ENCODE measurements at regions not wholly inside any gene's neighbourhood (a gene's known extent, or its start where the extent isn't known, plus 50 kb on each side); places are given as distances from the start of the nearest gene placed in this dataset.

DNA sequence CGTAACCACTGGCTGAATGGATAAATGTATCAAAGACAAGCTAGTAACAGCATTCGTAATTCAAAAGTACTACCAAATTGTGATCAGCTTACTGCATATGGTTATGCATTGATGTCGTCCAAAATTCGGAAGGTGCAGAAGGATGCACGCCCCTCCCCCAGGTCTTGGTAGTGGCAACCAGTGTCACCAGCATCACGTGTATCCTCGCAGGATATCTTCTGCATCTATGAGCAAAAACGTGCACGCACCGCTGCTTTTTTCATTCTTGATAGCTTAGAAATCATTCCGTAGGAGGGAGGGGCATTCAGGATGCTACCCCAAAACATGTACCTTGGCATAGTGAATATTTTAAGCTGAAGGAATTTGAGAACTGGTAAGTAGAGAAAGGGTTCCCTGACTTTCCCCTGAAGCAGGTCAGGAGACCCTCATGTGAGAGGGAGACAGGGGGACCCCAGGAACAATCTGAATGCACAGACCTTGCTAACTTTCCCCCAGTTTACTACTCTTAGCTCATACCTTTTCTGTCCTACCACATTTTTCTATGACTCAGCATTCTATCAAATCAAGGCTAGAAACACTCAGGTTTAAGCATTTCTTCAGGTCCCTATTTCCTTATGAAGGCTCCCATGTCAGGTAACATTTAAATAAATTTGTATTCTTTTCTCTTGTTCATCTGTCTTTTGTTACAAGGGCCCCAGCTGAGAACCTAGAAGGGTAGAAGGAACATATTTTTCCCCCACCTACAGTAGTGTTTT is 61.2 kb upstream of the TM9SF2 start:
- H3K27me3 Mint-ChIP-seq = no peaks in the 10 kb centered on the region
- Histone ChIP-seq H3K79me2 (ENCODE audit: control insufficient read depth, insufficient read depth, low read length) (no peaks in the 10 kb centered on the region), H3K4me3 (ENCODE audit: control extremely low read depth in 1 of 5, extremely low read depth in 1 of 5, insufficient read depth in 1 of 5, low read depth in 2 of 5, low read length in 4 of 5) (no peak overlapping the region), H3K9ac (ENCODE audit: low read length) (no peak overlapping the region), H3K27ac (ENCODE audit: low read length in 2 of 2) (no peak overlapping the region), H2AFZ (ENCODE audit: insufficient read depth, low read depth, low read length, poor library complexity, severe bottlenecking) (no peak overlapping the region), H3K27me3 (replicated peaks in 1 of 4; ENCODE audit: control extremely low read depth in 1 of 4, control insufficient read depth in 3 of 4, insufficient read depth in 4 of 4, low read length in 3 of 4) (no peaks in the 10 kb centered on the region), H3K36me3 (replicated peaks in 1 of 2; ENCODE audit: control extremely low read depth in 1 of 2, control insufficient read depth in 1 of 2, extremely low read depth in 1 of 2, insufficient read depth in 2 of 2, low read length in 1 of 2) (no peaks in the 10 kb centered on the region), H3K4me2 (replicated peaks; ENCODE audit: low read depth, low read length, poor library complexity, severe bottlenecking) (no peak overlapping the region), H4K20me1 (ENCODE audit: control insufficient read depth, insufficient read depth, low read length, poor library complexity, severe bottlenecking) (no peaks in the 10 kb centered on the region), H3K4me1 (ENCODE audit: control insufficient read depth in 2 of 2, insufficient read depth in 2 of 2, low read length in 2 of 2) (peaks cover 24 to 38% of the 10 kb centered on the region in 2 donors), H3K9me3 (ENCODE audit: control extremely low read depth in 1 of 3, control insufficient read depth in 2 of 3, insufficient read depth in 1 of 3, low read length in 2 of 3) (no peaks in the 10 kb centered on the region)
- TF ChIP-seq, protein P1, sequence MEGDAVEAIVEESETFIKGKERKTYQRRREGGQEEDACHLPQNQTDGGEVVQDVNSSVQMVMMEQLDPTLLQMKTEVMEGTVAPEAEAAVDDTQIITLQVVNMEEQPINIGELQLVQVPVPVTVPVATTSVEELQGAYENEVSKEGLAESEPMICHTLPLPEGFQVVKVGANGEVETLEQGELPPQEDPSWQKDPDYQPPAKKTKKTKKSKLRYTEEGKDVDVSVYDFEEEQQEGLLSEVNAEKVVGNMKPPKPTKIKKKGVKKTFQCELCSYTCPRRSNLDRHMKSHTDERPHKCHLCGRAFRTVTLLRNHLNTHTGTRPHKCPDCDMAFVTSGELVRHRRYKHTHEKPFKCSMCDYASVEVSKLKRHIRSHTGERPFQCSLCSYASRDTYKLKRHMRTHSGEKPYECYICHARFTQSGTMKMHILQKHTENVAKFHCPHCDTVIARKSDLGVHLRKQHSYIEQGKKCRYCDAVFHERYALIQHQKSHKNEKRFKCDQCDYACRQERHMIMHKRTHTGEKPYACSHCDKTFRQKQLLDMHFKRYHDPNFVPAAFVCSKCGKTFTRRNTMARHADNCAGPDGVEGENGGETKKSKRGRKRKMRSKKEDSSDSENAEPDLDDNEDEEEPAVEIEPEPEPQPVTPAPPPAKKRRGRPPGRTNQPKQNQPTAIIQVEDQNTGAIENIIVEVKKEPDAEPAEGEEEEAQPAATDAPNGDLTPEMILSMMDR (IDR thresholded peaks at IDR 0.05) = no peak
- no peak for TF ChIP-seq EZH2 (IDR thresholded peaks at IDR 0.05; ENCODE audit: borderline replicate concordance, insufficient read depth, low read depth, low read length, poor library complexity, severe bottlenecking)
- 77% methylated on average over 10 of the region's 11 CpGs for WGBS (ENCODE audit: insufficient coverage)
- no peak for DNase-seq
- intact Hi-C loops (cut with micrococcal nuclease) = loop anchor here (5.0 to 10.0 kb wide), 5 partner anchors 102 to 535 kb away; partner anchors contain the start of genes GPR183 and ZIC5
- ATAC-seq (ENCODE audit: low read depth) = no peak
- CTCF ChIA-PET = interaction anchor here (0.9 to 12.1 kb wide), 16 partner anchors 30 to 1075 kb away, joined by 3 to 545 read pairs (median 4); no protein-coding TSS in a partner anchor
- H3K4me1 Mint-ChIP-seq = peaks cover 35% of the 10 kb centered on the region
- H3K9me3 Mint-ChIP-seq (ENCODE audit: insufficient read depth) = no peaks in the 10 kb centered on the region
- H3K27ac Mint-ChIP-seq = peak overlapping the region; percentile 7
- no peak overlapping the region for H3K4me3 Mint-ChIP-seq
- POLR2A ChIA-PET = no interaction called here

DNA sequence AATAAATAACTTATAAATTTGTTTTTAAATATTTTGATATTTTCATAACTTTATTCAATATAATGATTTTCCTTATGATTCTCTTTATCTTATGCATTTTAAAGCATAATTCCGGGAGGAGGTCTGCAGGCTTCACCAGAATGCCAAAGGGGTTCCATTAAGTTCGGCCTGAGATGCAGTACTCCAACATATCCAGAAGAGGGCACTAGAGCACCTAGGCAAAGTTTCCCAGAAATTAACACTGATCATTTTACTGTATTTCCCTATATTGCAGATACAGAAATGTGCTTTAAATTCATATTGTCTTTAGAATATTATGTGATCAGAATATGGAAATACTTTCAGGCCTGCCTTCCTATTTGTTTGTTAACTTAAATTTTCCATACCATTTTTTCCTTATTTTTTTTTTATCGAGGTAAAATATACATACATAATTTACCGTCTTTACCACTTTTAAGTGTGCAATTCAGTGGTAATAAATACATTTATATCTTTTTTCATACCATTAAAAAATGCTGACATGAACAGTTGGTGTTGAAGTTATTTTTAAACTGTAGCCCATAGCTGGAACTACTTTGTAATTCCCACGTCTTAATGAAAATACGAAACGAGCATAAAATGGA is 58.9 kb upstream of the TM9SF2 start:
- CTCF ChIA-PET = interaction anchor here (0.7 to 12.1 kb wide), 24 partner anchors 19 to 1073 kb away, joined by 3 to 545 read pairs (median 5); no protein-coding TSS in a partner anchor
- H2AFZ ChIP-seq (ENCODE audit: insufficient read depth, low read depth, low read length, poor library complexity, severe bottlenecking) = no peak overlapping the region
- H3K4me3 ChIP-seq (ENCODE audit: control extremely low read depth in 1 of 5, extremely low read depth in 1 of 5, insufficient read depth in 1 of 5, low read depth in 2 of 5, low read length in 4 of 5) = no peak overlapping the region
- peak; percentile 76 for DNase-seq
- intact Hi-C loops (cut with micrococcal nuclease) = loop anchor here (1.0 to 10.0 kb wide), 6 partner anchors 64 to 1073 kb away; partner anchors contain the start of gene ZIC5
- H4K20me1 ChIP-seq (ENCODE audit: control insufficient read depth, insufficient read depth, low read length, poor library complexity, severe bottlenecking) = no peaks in the 10 kb centered on the region
- no peak overlapping the region for H3K4me2 ChIP-seq (replicated peaks; ENCODE audit: low read depth, low read length, poor library complexity, severe bottlenecking)
- no peaks in the 10 kb centered on the region for H3K79me2 ChIP-seq (ENCODE audit: control insufficient read depth, insufficient read depth, low read length)
- WGBS (ENCODE audit: insufficient coverage) = 0% methylated on average over 1 of the region's 7 CpGs
- Mint-ChIP-seq H3K4me3 (no peak overlapping the region), H3K27ac (no peak overlapping the region), H3K9me3 (ENCODE audit: insufficient read depth) (no peaks in the 10 kb centered on the region), H3K4me1 (peaks cover 15% of the 10 kb centered on the region), H3K27me3 (no peaks in the 10 kb centered on the region)
- no peak for TF ChIP-seq EZH2 (IDR thresholded peaks at IDR 0.05; ENCODE audit: borderline replicate concordance, insufficient read depth, low read depth, low read length, poor library complexity, severe bottlenecking)
- TF ChIP-seq, protein P1 (IDR thresholded peaks at IDR 0.05) = peak; percentile 99
- H3K9me3 ChIP-seq (ENCODE audit: control extremely low read depth in 1 of 3, control insufficient read depth in 2 of 3, insufficient read depth in 1 of 3, low read length in 2 of 3) = no peaks in the 10 kb centered on the region
- POLR2A ChIA-PET = no interaction called here
- ATAC-seq (ENCODE audit: low read depth) = peak; percentile 80
- H3K9ac ChIP-seq (ENCODE audit: low read length) = no peak overlapping the region
- no peaks in the 10 kb centered on the region for H3K36me3 ChIP-seq (replicated peaks in 1 of 2; ENCODE audit: control extremely low read depth in 1 of 2, control insufficient read depth in 1 of 2, extremely low read depth in 1 of 2, insufficient read depth in 2 of 2, low read length in 1 of 2)
- peaks cover 14 to 17% of the 10 kb centered on the region in 2 donors for H3K4me1 ChIP-seq (ENCODE audit: control insufficient read depth in 2 of 2, insufficient read depth in 2 of 2, low read length in 2 of 2)
- H3K27me3 ChIP-seq (replicated peaks in 1 of 4; ENCODE audit: control extremely low read depth in 1 of 4, control insufficient read depth in 3 of 4, insufficient read depth in 4 of 4, low read length in 3 of 4) = no peaks in the 10 kb centered on the region
- no peak overlapping the region for H3K27ac ChIP-seq (ENCODE audit: low read length in 2 of 2)

Measured in B cell (primary cell).